PC-3 (cell line): ENCODE measurements at regions not wholly inside any gene's neighbourhood (a gene's known extent, or its start where the extent isn't known, plus 50 kb on each side); places are given as distances from the start of the nearest gene placed in this dataset.

ENCODE experiments used
- ATAC-seq: fragments of 200-7000 bp; cut with Tn5 transposase; 2 replicates; pipeline ENCODE4 v1.9.1; 2020; ENCODE audit warnings: mild to moderate bottlenecking, moderate library complexity
- BruUV-seq: library from RNA; stranded (reverse); fragments of 400-500 nt; replicated peaks from 2 replicates; lab custom pipeline; 2021; lab: Mats Ljungman, UMichigan
- CTCF ChIA-PET: fragments of 300-600 bp; sonication (Branson Sonifier 250); formaldehyde crosslinking; loops from one replicate; lab custom pipeline; 2022; ENCODE audit warnings: antibody characterized with exemption; lab: Charles Lee
- POLR2A ChIA-PET: fragments of 300-600 bp; sonication (Branson Sonifier 250); formaldehyde crosslinking; loops from one replicate; lab custom pipeline; 2022; ENCODE audit warnings: antibody characterized with exemption; ENCODE audit not compliant: unreplicated experiment; lab: Charles Lee
- DNase-seq: peaks from one replicate; pipeline ENCODE4 v3.0.0-alpha.2; 2015
- H2AFZ ChIP-seq: fragments of 300-600 bp; sonication (generic); 2 replicates; pipeline ENCODE4 v1.6.0; 2016; ENCODE audit warnings: antibody characterized with exemption, low read length
- H3F3A ChIP-seq: fragments of 300-600 bp; sonication (generic); one replicate; pipeline ENCODE4 v1.6.0; 2017; ENCODE audit warnings: antibody characterized with exemption, low read length, control low read depth, mild to moderate bottlenecking; ENCODE audit not compliant: unreplicated experiment
- H3K27ac ChIP-seq: fragments of 300-600 bp; sonication (generic); 2 replicates; pipeline ENCODE4 v1.5.1; 2016; ENCODE audit warnings: mild to moderate bottlenecking, low read length
- H3K27me3 ChIP-seq: fragments of 300-600 bp; sonication (generic); 2 replicates; pipeline ENCODE4 v1.6.1; 2016; ENCODE audit warnings: low read length, mixed read lengths
- H3K36me3 ChIP-seq: fragments of 300-600 bp; sonication (generic); 2 replicates; pipeline ENCODE4 v1.6.1; 2016; ENCODE audit warnings: low read depth, mixed run types, low read length, mixed read lengths
- H3K4me1 ChIP-seq: fragments of 300-600 bp; sonication (generic); 2 replicates; pipeline ENCODE4 v1.5.1; 2016; ENCODE audit warnings: low read length; ENCODE audit not compliant: insufficient read depth
- H3K4me2 ChIP-seq: fragments of 300-600 bp; sonication (generic); 2 replicates; pipeline ENCODE4 v1.6.0; 2016; ENCODE audit warnings: low read length
- H3K4me3 ChIP-seq: fragments of 300-600 bp; sonication (generic); 2 replicates; pipeline ENCODE4 v1.5.1; 2016; ENCODE audit warnings: mild to moderate bottlenecking, low read length, mixed read lengths
- H3K79me2 ChIP-seq: fragments of 300-600 bp; sonication (generic); 2 replicates; pipeline ENCODE4 v1.6.1; 2017; ENCODE audit warnings: low read length, mixed read lengths
- H3K9ac ChIP-seq: fragments of 300-600 bp; sonication (generic); 2 replicates; pipeline ENCODE4 v1.6.0; 2016; ENCODE audit warnings: mild to moderate bottlenecking, low read length
- H3K9me2 ChIP-seq: fragments of 300-600 bp; sonication (generic); replicated peaks from 2 replicates; pipeline ENCODE4 v1.6.1; 2016; ENCODE audit warnings: mixed run types, low read length, mixed read lengths
- H3K9me3 ChIP-seq: fragments of 300-600 bp; sonication (generic); 2 replicates; pipeline ENCODE4 v1.6.1; 2016; ENCODE audit warnings: low read length, mixed read lengths
- H4K20me1 ChIP-seq: fragments of 300-600 bp; sonication (generic); 2 replicates; pipeline ENCODE4 v1.6.1; 2016; ENCODE audit warnings: low read length, mixed read lengths
- EZH2 ChIP-seq: fragments of 300-600 bp; sonication (generic); IDR thresholded peaks from one replicate; pipeline ENCODE4 v1.6.1; 2017; ENCODE audit warnings: antibody characterized with exemption, mild to moderate bottlenecking, low read length; ENCODE audit not compliant: unreplicated experiment
- EZH2phosphoT487 ChIP-seq: fragments of 300-600 bp; sonication (generic); IDR thresholded peaks from 2 replicates; pipeline ENCODE4 v1.6.1; 2018; ENCODE audit warnings: mild to moderate bottlenecking, antibody characterized with exemption, low read length, borderline replicate concordance
- intact Hi-C: fragments of 100-400 bp; cut with micrococcal nuclease; formaldehyde crosslinking; loops from 2 replicates; pipeline ENCODE4 v1.9.0; 2023
- TF ChIP-seq, protein P1 (sequence below): fragments of 300-600 bp; sonication (generic); conservative IDR thresholded peaks from 2 replicates; pipeline ENCODE4 v1.5.1; 2017; ENCODE audit warnings: antibody characterized with exemption, low read depth, mild to moderate bottlenecking, low read length

DNA sequence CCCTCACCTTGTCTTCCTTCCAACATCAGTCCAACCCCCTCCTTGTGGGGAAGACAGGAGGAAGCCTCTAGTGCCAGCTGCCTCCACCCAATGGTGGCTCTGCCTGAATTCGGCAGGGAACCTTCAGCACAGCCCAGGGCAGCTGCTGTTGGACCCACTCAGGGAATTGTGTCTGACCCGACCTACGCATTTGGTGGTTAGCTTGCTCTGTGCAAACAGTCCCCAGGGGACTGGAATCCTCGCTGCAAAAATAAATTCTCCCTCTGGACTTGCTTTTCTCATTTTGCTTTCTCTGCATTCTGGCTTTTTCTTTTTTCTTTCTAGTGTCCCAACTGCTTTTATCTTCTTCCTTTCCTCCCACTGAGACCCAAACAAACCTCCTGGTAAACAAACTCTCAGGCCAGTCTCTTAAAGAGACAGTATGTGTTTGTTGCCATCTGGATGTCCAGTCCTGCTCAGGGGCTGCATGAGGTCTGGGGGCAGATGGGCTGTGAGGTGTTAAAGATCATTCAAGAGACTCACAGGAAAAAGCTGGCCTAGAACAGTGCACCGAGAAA lies 137.7 kb upstream of the HAAO start:
- intact Hi-C loops: no loop called here
- no peaks in the 10 kb centered on the region for H3F3A ChIP-seq
- H3K9me2 ChIP-seq: no peaks in the 10 kb centered on the region
- H3K4me2 ChIP-seq: no peak overlapping the region
- H3K4me1 ChIP-seq: no peaks in the 10 kb centered on the region
- DNase-seq (no peak), ATAC-seq (no peak)
- no peak overlapping the region for H3K9ac ChIP-seq
- H4K20me1 ChIP-seq: no peaks in the 10 kb centered on the region
- H3K27ac ChIP-seq: no peak overlapping the region
- H3K79me2 ChIP-seq: no peaks in the 10 kb centered on the region
- TF ChIP-seq, protein P1, sequence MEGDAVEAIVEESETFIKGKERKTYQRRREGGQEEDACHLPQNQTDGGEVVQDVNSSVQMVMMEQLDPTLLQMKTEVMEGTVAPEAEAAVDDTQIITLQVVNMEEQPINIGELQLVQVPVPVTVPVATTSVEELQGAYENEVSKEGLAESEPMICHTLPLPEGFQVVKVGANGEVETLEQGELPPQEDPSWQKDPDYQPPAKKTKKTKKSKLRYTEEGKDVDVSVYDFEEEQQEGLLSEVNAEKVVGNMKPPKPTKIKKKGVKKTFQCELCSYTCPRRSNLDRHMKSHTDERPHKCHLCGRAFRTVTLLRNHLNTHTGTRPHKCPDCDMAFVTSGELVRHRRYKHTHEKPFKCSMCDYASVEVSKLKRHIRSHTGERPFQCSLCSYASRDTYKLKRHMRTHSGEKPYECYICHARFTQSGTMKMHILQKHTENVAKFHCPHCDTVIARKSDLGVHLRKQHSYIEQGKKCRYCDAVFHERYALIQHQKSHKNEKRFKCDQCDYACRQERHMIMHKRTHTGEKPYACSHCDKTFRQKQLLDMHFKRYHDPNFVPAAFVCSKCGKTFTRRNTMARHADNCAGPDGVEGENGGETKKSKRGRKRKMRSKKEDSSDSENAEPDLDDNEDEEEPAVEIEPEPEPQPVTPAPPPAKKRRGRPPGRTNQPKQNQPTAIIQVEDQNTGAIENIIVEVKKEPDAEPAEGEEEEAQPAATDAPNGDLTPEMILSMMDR: no peak
- TF ChIP-seq EZH2 (no peak), EZH2phosphoT487 (no peak)
- H3K4me3 ChIP-seq: no peak overlapping the region
- no peaks in the 10 kb centered on the region for H3K36me3 ChIP-seq
- CTCF ChIA-PET: no interaction called here
- no peaks in the 10 kb centered on the region for H3K27me3 ChIP-seq
- H2AFZ ChIP-seq: no peak overlapping the region
- no TSS peak for BruUV-seq
- H3K9me3 ChIP-seq: no peaks in the 10 kb centered on the region
- POLR2A ChIA-PET: no interaction called here

DNA sequence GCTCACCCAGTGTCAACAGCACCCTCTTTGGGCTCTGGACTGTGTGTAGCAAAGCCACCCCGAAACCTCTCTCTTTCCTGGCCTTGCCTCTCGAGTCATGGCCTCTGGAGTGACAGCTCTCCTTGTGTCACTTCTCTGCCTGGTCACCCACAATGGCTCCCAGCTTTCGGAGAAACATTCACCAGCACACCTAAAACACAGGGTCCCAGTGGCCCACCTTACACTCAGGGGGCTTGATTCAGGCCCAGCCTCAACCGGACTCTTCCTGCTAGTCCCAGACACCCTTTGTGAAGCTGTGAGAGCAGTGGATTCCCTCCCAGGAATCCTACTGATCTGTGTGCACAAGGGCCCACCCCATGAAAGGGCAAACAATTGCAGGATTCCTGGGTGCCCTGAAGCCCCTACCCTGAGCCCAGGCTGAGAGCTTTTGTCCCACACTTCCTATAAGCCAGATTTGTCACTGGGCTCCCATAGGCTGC lies 137.2 kb upstream of the HAAO start:
- BruUV-seq: no TSS peak
- POLR2A ChIA-PET: no interaction called here
- no peak overlapping the region for H3K4me2 ChIP-seq

DNA sequence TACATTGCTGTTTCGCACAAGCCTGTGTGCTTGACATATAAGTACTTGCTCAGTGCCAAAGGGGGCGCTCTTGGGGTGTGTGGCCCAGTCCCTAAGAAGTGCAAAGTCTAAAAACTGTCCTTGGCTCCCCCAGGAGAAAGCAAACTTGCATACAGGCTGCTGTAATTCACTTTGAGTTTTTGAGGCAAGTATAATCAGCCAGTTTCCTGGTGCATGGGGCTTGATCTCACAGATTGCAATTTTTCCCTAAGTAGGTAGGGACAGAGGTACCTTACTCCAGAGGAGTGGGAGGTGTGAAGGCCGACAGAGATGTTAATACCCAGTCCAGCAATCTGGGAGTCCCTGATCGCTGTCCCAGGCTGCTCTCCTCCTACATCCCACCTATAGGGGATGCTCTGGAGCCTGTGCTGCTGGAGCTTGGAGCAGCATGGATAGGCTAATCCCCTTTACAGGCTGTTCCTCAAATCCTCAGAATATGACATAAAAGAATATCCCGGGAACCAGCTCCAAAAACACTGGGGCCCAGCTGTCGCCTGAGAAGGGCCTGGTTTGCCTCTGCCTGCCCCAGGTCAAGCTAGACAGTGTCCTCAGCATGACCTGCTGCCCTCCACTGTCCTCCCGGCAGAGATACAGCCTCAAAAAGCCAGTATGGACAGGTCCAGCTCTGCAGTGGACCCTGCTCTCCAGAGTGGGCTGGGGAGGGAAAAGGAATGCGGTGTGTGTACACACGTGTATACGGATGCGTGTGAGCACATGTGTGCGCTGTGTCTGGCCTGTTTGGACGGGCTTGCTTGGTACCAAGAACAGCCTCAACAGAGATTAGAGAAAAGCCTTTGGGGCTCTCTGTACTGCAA lies 136.5 kb upstream of the HAAO start:
- intact Hi-C loops: no loop called here
- Histone ChIP-seq H3K4me2 (no peak overlapping the region), H3K9me3 (no peaks in the 10 kb centered on the region), H3F3A (no peaks in the 10 kb centered on the region), H3K79me2 (no peaks in the 10 kb centered on the region), H3K4me1 (no peaks in the 10 kb centered on the region), H3K27ac (no peak overlapping the region), H3K27me3 (no peaks in the 10 kb centered on the region), H3K9me2 (no peaks in the 10 kb centered on the region), H3K9ac (no peak overlapping the region), H4K20me1 (no peaks in the 10 kb centered on the region), H3K36me3 (no peaks in the 10 kb centered on the region), H2AFZ (no peak overlapping the region), H3K4me3 (no peak overlapping the region)
- DNase-seq: peak; percentile 19
- POLR2A ChIA-PET: no interaction called here
- peak; percentile 39; the same call in 1 of the 2 replicates for ATAC-seq
- TF ChIP-seq EZH2phosphoT487 (no peak), EZH2 (no peak)
- TF ChIP-seq, protein P1: peak; percentile 34; the same call in 1 of the 2 replicates
- CTCF ChIA-PET: no interaction called here
- no TSS peak for BruUV-seq

More for the DNA sequence above, 137.2 kb upstream of the HAAO start:
- no peak overlapping the region for H3K4me3 ChIP-seq
- no peak overlapping the region for H3K27ac ChIP-seq
- CTCF ChIA-PET: no interaction called here
- no peaks in the 10 kb centered on the region for H3K4me1 ChIP-seq
- intact Hi-C loops: no loop called here
- ATAC-seq (no peak), DNase-seq (no peak)
- no peak overlapping the region for H2AFZ ChIP-seq
- TF ChIP-seq EZH2: no peak
- H3K9me2 ChIP-seq: no peaks in the 10 kb centered on the region
- no peaks in the 10 kb centered on the region for H3K27me3 ChIP-seq
- no peak overlapping the region for H3K9ac ChIP-seq
- H4K20me1 ChIP-seq: no peaks in the 10 kb centered on the region
- no peaks in the 10 kb centered on the region for H3F3A ChIP-seq
- no peaks in the 10 kb centered on the region for H3K9me3 ChIP-seq
- no peaks in the 10 kb centered on the region for H3K79me2 ChIP-seq
- no peaks in the 10 kb centered on the region for H3K36me3 ChIP-seq
